ENCODE measurements at regions not wholly inside any gene's neighbourhood (a gene's known extent, or its start where the extent isn't known, plus 50 kb on each side); places are given as distances from the start of the nearest gene placed in this dataset.

GRCh38 chr13:85662186-85662585, 137.0 kb downstream of the SLITRK6 start:
- DNase-seq: no peak

- no peak for DNase-seq
These were observed 137.5 kb downstream of the SLITRK6 start for GRCh38 chr13:85661675-85662074.

- DNase-seq: no peak
These were observed 139.7 kb downstream of the SLITRK6 start for GRCh38 chr13:85659493-85659892.

GRCh38 chr13:85657942-85658341, 141.3 kb downstream of the SLITRK6 start:
- DNase-seq: peak; percentile 26

- no peak for DNase-seq
These were observed 144.2 kb downstream of the SLITRK6 start for GRCh38 chr13:85655040-85655439.

GRCh38 chr13:85654227-85654626, 145.0 kb downstream of the SLITRK6 start:
- DNase-seq: no peak

- DNase-seq: no peak
These were observed 145.5 kb downstream of the SLITRK6 start for GRCh38 chr13:85653681-85654080.

- DNase-seq: no peak
These were observed 146.7 kb downstream of the SLITRK6 start for GRCh38 chr13:85652491-85652890.

- DNase-seq: no peak
These were observed 147.8 kb downstream of the SLITRK6 start for GRCh38 chr13:85651440-85651839.

- no peak for DNase-seq
These were observed 148.6 kb downstream of the SLITRK6 start for GRCh38 chr13:85650613-85651012.

GRCh38 chr13:85640727-85641126, 158.5 kb downstream of the SLITRK6 start:
- DNase-seq: no peak

- DNase-seq: no peak
These were observed 160.3 kb downstream of the SLITRK6 start for GRCh38 chr13:85638815-85639393.

- DNase-seq: no peak
These were observed 161.0 kb downstream of the SLITRK6 start for GRCh38 chr13:85638265-85638664.

GRCh38 chr13:85632526-85633195, 166.6 kb downstream of the SLITRK6 start:
- no peak for DNase-seq

GRCh38 chr13:85631801-85632200, 167.4 kb downstream of the SLITRK6 start:
- DNase-seq: no peak

- no peak for DNase-seq
These were observed 172.6 kb downstream of the SLITRK6 start for GRCh38 chr13:85626603-85627002.

- DNase-seq: no peak
These were observed 179.9 kb downstream of the SLITRK6 start for GRCh38 chr13:85619321-85619720.

- DNase-seq: no peak
These were observed 180.7 kb downstream of the SLITRK6 start for GRCh38 chr13:85618521-85618920.

- no peak for DNase-seq
These were observed 182.9 kb downstream of the SLITRK6 start for GRCh38 chr13:85616275-85616674.

GRCh38 chr13:85615031-85615430, 184.2 kb downstream of the SLITRK6 start:
- no peak for DNase-seq

- no peak for DNase-seq
These were observed 189.2 kb downstream of the SLITRK6 start for GRCh38 chr13:85610024-85610423.

- DNase-seq: no peak
These were observed 190.9 kb downstream of the SLITRK6 start for GRCh38 chr13:85608255-85608829.

GRCh38 chr13:85603735-85604134, 195.5 kb downstream of the SLITRK6 start:
- DNase-seq: no peak

GRCh38 chr13:85601526-85601925, 197.7 kb downstream of the SLITRK6 start:
- DNase-seq: peak; percentile 64

Measured in DMS153 (cell line).